ENCODE measurements at regions not wholly inside any gene's neighbourhood (a gene's known extent, or its start where the extent isn't known, plus 50 kb on each side); places are given as distances from the start of the nearest gene placed in this dataset.

DNA sequence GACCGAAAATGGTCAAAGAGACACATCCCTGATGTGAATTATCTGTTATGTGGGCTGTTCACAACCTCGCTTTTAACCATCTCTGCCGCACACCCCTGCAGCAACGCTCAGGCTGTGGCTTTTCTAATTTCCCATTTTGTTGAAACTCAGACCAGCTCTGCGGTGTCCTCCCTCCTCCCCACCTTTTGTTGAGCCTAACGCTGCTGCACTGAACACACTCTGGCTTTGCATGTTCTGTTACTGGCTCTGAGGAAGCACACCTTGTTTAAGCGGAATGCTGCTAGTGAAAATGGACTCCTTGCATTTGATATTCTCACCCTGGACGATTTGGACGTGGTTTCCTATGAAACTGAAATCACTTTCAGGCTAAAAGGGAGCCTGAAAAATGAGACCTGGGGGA lies 198.5 kb upstream of the MTNR1B start:
- TF ChIP-seq, protein P1, sequence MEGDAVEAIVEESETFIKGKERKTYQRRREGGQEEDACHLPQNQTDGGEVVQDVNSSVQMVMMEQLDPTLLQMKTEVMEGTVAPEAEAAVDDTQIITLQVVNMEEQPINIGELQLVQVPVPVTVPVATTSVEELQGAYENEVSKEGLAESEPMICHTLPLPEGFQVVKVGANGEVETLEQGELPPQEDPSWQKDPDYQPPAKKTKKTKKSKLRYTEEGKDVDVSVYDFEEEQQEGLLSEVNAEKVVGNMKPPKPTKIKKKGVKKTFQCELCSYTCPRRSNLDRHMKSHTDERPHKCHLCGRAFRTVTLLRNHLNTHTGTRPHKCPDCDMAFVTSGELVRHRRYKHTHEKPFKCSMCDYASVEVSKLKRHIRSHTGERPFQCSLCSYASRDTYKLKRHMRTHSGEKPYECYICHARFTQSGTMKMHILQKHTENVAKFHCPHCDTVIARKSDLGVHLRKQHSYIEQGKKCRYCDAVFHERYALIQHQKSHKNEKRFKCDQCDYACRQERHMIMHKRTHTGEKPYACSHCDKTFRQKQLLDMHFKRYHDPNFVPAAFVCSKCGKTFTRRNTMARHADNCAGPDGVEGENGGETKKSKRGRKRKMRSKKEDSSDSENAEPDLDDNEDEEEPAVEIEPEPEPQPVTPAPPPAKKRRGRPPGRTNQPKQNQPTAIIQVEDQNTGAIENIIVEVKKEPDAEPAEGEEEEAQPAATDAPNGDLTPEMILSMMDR (conservative IDR thresholded peaks at IDR 0.05; ENCODE audit: low read depth, low read length), result no peak
- TF ChIP-seq EZH2phosphoT487 (IDR thresholded peaks at IDR 0.05; ENCODE audit: borderline replicate concordance, low read length) (no peak), EZH2 (IDR thresholded peaks at IDR 0.05; ENCODE audit: low read length, unreplicated experiment) (no peak)
- BruUV-seq (replicated peaks), result no TSS peak
- H3K27me3 ChIP-seq (ENCODE audit: low read length), result peaks cover 37% of the 10 kb centered on the region
- H2AFZ ChIP-seq (ENCODE audit: low read length), result no peak overlapping the region
- ChIA-PET POLR2A (ENCODE audit: unreplicated experiment) (no interaction called here), CTCF (no interaction called here)
- H3K4me2 ChIP-seq (ENCODE audit: low read length), result no peak overlapping the region
- DNase-seq, result no peak
- H3K4me3 ChIP-seq (ENCODE audit: low read length), result no peak overlapping the region
- ATAC-seq, result no peak
- no peaks in the 10 kb centered on the region for H3K9me3 ChIP-seq (ENCODE audit: low read length)
- H3K27ac ChIP-seq (ENCODE audit: low read length), result no peak overlapping the region
- intact Hi-C loops (cut with micrococcal nuclease), result no loop called here
- H3K4me1 ChIP-seq (ENCODE audit: insufficient read depth, low read length), result no peaks in the 10 kb centered on the region
- H3K9ac ChIP-seq (ENCODE audit: low read length), result no peak overlapping the region
- no peaks in the 10 kb centered on the region for H3F3A ChIP-seq (ENCODE audit: low read length, unreplicated experiment)
- no peaks in the 10 kb centered on the region for H3K9me2 ChIP-seq (replicated peaks; ENCODE audit: low read length)
- H3K79me2 ChIP-seq (ENCODE audit: low read length), result no peaks in the 10 kb centered on the region
- no peaks in the 10 kb centered on the region for H4K20me1 ChIP-seq (ENCODE audit: low read length)
- no peaks in the 10 kb centered on the region for H3K36me3 ChIP-seq (ENCODE audit: low read depth, low read length)

DNA sequence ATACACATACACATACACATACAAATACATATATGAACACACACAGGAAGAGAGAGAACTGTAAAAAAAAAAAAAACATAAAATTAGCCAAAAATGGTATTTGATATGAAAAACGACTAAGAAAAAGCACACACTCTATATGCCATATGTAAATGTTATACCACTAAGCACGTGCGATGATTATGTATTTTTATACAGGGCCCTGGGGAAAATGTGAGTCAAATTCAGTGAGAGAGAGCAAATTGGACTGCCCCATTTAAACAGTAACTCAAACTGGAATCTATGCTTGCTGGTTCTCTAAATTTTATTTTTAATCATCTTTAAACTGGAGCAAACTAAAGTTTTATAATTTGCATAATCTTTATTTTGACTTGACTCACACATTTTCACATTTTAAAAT lies 197.8 kb upstream of the MTNR1B start:
- CTCF ChIA-PET, result no interaction called here
- no peak for ATAC-seq
- no TSS peak for BruUV-seq (replicated peaks)

DNA sequence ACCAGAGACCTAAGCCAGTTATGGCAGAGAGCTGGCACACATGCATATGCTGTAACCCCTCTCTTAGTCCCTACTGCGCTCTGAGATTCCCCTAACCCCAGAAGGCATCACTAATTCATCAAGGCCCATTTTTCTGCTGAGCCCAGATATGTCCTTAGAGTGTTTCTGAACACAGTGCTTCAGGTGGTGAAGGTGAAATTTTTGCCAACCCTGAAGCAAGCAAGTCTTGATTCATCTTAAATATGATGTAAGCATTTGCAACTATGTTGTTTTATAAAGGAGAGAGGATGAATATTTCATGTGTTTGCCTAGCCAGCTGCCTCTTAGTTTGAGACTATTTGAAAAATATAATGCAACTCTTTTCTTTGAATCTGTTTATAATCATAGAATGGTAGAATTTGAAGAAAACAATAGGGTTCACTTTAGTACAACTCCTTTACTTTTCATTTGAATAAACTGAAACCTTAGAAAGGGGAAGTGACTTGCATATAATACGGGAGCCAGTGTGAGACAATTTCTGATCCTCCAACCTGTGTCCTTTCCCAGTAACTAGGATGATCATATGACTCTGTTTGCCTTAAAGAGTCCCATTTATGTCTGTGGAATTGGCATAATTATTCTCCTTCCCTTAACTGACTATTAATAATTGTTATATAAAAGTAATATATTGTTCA lies 194.3 kb upstream of the MTNR1B start:
- Histone ChIP-seq H3F3A (ENCODE audit: low read length, unreplicated experiment) (no peaks in the 10 kb centered on the region), H3K9me2 (replicated peaks; ENCODE audit: low read length) (no peaks in the 10 kb centered on the region), H3K27me3 (ENCODE audit: low read length) (peaks cover 28% of the 10 kb centered on the region), H4K20me1 (ENCODE audit: low read length) (no peaks in the 10 kb centered on the region), H3K79me2 (ENCODE audit: low read length) (no peaks in the 10 kb centered on the region), H3K4me3 (ENCODE audit: low read length) (no peak overlapping the region), H3K4me1 (ENCODE audit: insufficient read depth, low read length) (no peaks in the 10 kb centered on the region), H3K9ac (ENCODE audit: low read length) (no peak overlapping the region), H3K27ac (ENCODE audit: low read length) (no peak overlapping the region), H3K36me3 (ENCODE audit: low read depth, low read length) (no peaks in the 10 kb centered on the region), H3K4me2 (ENCODE audit: low read length) (no peak overlapping the region), H3K9me3 (ENCODE audit: low read length) (no peaks in the 10 kb centered on the region), H2AFZ (ENCODE audit: low read length) (no peak overlapping the region)
- ChIA-PET POLR2A (ENCODE audit: unreplicated experiment) (no interaction called here), CTCF (no interaction called here)
- DNase-seq (no peak), ATAC-seq (no peak)
- intact Hi-C loops (cut with micrococcal nuclease), result no loop called here
- no peak for TF ChIP-seq EZH2 (IDR thresholded peaks at IDR 0.05; ENCODE audit: low read length, unreplicated experiment)
- TF ChIP-seq EZH2phosphoT487 (IDR thresholded peaks at IDR 0.05; ENCODE audit: borderline replicate concordance, low read length), result no peak
- TF ChIP-seq, protein P1 (conservative IDR thresholded peaks at IDR 0.05; ENCODE audit: low read depth, low read length), result no peak
- BruUV-seq (replicated peaks), result no TSS peak

More for the DNA sequence above, 197.8 kb upstream of the MTNR1B start:
- H3K36me3 ChIP-seq (ENCODE audit: low read depth, low read length), result no peaks in the 10 kb centered on the region
- H3F3A ChIP-seq (ENCODE audit: low read length, unreplicated experiment), result no peaks in the 10 kb centered on the region
- H3K27ac ChIP-seq (ENCODE audit: low read length), result no peak overlapping the region
- H3K4me2 ChIP-seq (ENCODE audit: low read length), result no peak overlapping the region
- no peak overlapping the region for H2AFZ ChIP-seq (ENCODE audit: low read length)
- H3K9me3 ChIP-seq (ENCODE audit: low read length), result no peaks in the 10 kb centered on the region
- H4K20me1 ChIP-seq (ENCODE audit: low read length), result no peaks in the 10 kb centered on the region
- H3K9me2 ChIP-seq (replicated peaks; ENCODE audit: low read length), result no peaks in the 10 kb centered on the region
- no peak for DNase-seq
- no peak overlapping the region for H3K4me3 ChIP-seq (ENCODE audit: low read length)
- H3K9ac ChIP-seq (ENCODE audit: low read length), result no peak overlapping the region
- no peaks in the 10 kb centered on the region for H3K79me2 ChIP-seq (ENCODE audit: low read length)
- intact Hi-C loops (cut with micrococcal nuclease), result no loop called here
- H3K4me1 ChIP-seq (ENCODE audit: insufficient read depth, low read length), result no peaks in the 10 kb centered on the region
- no peak for TF ChIP-seq EZH2phosphoT487 (IDR thresholded peaks at IDR 0.05; ENCODE audit: borderline replicate concordance, low read length)
- TF ChIP-seq EZH2 (IDR thresholded peaks at IDR 0.05; ENCODE audit: low read length, unreplicated experiment), result no peak
- TF ChIP-seq, protein P1 (conservative IDR thresholded peaks at IDR 0.05; ENCODE audit: low read depth, low read length), result no peak
- peaks cover 37% of the 10 kb centered on the region for H3K27me3 ChIP-seq (ENCODE audit: low read length)
- POLR2A ChIA-PET (ENCODE audit: unreplicated experiment), result no interaction called here
